HCT116 (cell line): ENCODE measurements at regions not wholly inside any gene's neighbourhood (a gene's known extent, or its start where the extent isn't known, plus 50 kb on each side); places are given as distances from the start of the nearest gene placed in this dataset.

Experiments used
- ATAC-seq: fragments of 200-7000 bp; cut with Tn5 transposase; 2 replicates; pipeline ENCODE4 v1.9.1; 2020; ENCODE audit warnings: mild to moderate bottlenecking, moderate library complexity
- BruUV-seq: library from RNA; stranded (reverse); fragments of 400-500 nt; replicated peaks from 2 replicates; lab custom pipeline; 2021; lab: Mats Ljungman, UMichigan
- CTCF ChIA-PET: fragments of 300-600 bp; sonication (Branson Sonifier 250); formaldehyde crosslinking; loops from one replicate; lab custom pipeline; 2021; ENCODE audit warnings: antibody characterized with exemption; lab: Charles Lee
- POLR2A ChIA-PET: fragments of 300-600, 350-600 bp; sonication (Branson Sonifier 250); formaldehyde crosslinking; loops from one replicate; lab custom pipeline; 2021; ENCODE audit warnings: antibody characterized with exemption; lab: Charles Lee
- RAD21 ChIA-PET, 2 experiments: fragments of 300-600 bp; sonication (Branson Sonifier 250); formaldehyde crosslinking; loops; one replicate each; lab custom pipeline; 2023; ENCODE audit warnings: low total read pairs in 2 of 2; ENCODE audit not compliant: uncharacterized antibody in 2 of 2, unreplicated experiment in 2 of 2, low non-redundant PET in 1 of 2; lab: Charles Lee
- DNase-seq: peaks from one replicate; pipeline ENCODE4 v3.0.0-alpha.2; 2010; ENCODE audit warnings: low read depth, low spot score
- H2AFZ ChIP-seq: fragments of 200-600 bp; shearing (Covaris generic), sonication (generic); 2 replicates; pipeline ENCODE4 v1.6.1; 2017; ENCODE audit warnings: low read depth, mixed run types, mixed read lengths, antibody characterized with exemption, low read length; ENCODE audit not compliant: poor library complexity, severe bottlenecking
- H3K27ac ChIP-seq: 2 replicates; pipeline ENCODE4 v1.5.1; 2012; ENCODE audit warnings: low read depth, low read length
- H3K27me3 ChIP-seq: fragments of 200-600 bp; sonication (generic); 2 replicates; pipeline ENCODE4 v1.6.1; 2016; ENCODE audit warnings: mixed run types, low read length, mixed read lengths; ENCODE audit not compliant: insufficient read depth
- H3K36me3 ChIP-seq, 2 experiments: fragments of 200-500 bp in 1 of 2; fragments of 200-600 bp in 1 of 2; sonication (Bioruptor generic) in 1 of 2; sonication (generic) in 1 of 2; 2 replicates each; pipeline versions ENCODE4 v1.5.1 to v1.6.1; 2014 to 2016; ENCODE audit warnings: low read length in 2 of 2, inconsistent platforms in 1 of 2, mixed read lengths in 1 of 2, mixed run types in 1 of 2; ENCODE audit not compliant: insufficient read depth in 2 of 2, control insufficient read depth in 1 of 2
- H3K4me1 ChIP-seq, 2 experiments: fragments of 200-600 bp in 1 of 2; sonication (generic) in 1 of 2; 2 replicates each; pipeline versions ENCODE4 v1.5.1 to v1.6.1; 2012 to 2017; ENCODE audit warnings: low read length in 2 of 2, inconsistent platforms in 1 of 2, mild to moderate bottlenecking in 1 of 2, mixed read lengths in 1 of 2, mixed run types in 1 of 2, moderate library complexity in 1 of 2; ENCODE audit not compliant: insufficient read depth in 2 of 2, control insufficient read depth in 1 of 2
- H3K4me2 ChIP-seq: fragments of 200-600 bp; sonication (generic); 2 replicates; pipeline ENCODE4 v1.6.1; 2017; ENCODE audit warnings: mixed run types, low read length, mixed read lengths
- H3K4me3 ChIP-seq, 2 experiments: fragments of 200-600 bp in 1 of 2; sonication (generic) in 1 of 2; replicated peaks in 1 of 2; 2 replicates each; pipeline ENCODE4 v1.5.1; 2011 to 2016; ENCODE audit warnings: low read length in 2 of 2, control low read depth in 1 of 2, low read depth in 1 of 2, mild to moderate bottlenecking in 1 of 2, mixed read lengths in 1 of 2, mixed run types in 1 of 2
- H3K79me2 ChIP-seq: fragments of 200-600 bp; sonication (generic); 2 replicates; pipeline ENCODE4 v1.6.1; 2017; ENCODE audit warnings: mild to moderate bottlenecking, mixed run types, low read length, moderate library complexity, mixed read lengths; ENCODE audit not compliant: insufficient read depth
- H3K9ac ChIP-seq: fragments of 200-600 bp; sonication (generic); 2 replicates; pipeline ENCODE4 v1.6.1; 2016; ENCODE audit warnings: low read length, mixed read lengths
- H3K9me2 ChIP-seq: fragments of 200-600 bp; sonication (generic), shearing (Covaris generic); 2 replicates; pipeline ENCODE4 v1.6.1; 2017; ENCODE audit warnings: mixed run types, mild to moderate bottlenecking, moderate library complexity; ENCODE audit not compliant: insufficient read depth
- H3K9me3 ChIP-seq, 2 experiments: fragments of 200-500 bp in 1 of 2; fragments of 200-600 bp in 1 of 2; sonication (Bioruptor generic) in 1 of 2; sonication (generic) in 1 of 2; 2 replicates each; pipeline ENCODE4 v1.6.1; 2014 to 2017; ENCODE audit warnings: low read length in 2 of 2, mixed read lengths in 2 of 2, inconsistent platforms in 1 of 2, low read depth in 1 of 2, mild to moderate bottlenecking in 1 of 2, mixed run types in 1 of 2, moderate library complexity in 1 of 2; ENCODE audit not compliant: control insufficient read depth in 1 of 2, insufficient read depth in 1 of 2
- H4K20me1 ChIP-seq: fragments of 200-600 bp; sonication (generic), shearing (Covaris generic); 2 replicates; pipeline ENCODE4 v1.6.1; 2017; ENCODE audit warnings: mixed run types, mild to moderate bottlenecking, moderate library complexity; ENCODE audit not compliant: insufficient read depth
- CTCF ChIP-seq, 3 experiments: fragments of 200-600 bp in 1 of 3; sonication (generic) in 1 of 3; IDR thresholded peaks in 2 of 3; conservative IDR thresholded peaks in 1 of 3; 2 replicates each; pipeline ENCODE4 v1.5.1; 2012 to 2017; ENCODE audit warnings: low read depth in 2 of 3, low read length in 2 of 3, antibody characterized with exemption in 1 of 3, borderline replicate concordance in 1 of 3, control low read depth in 1 of 3, mild to moderate bottlenecking in 1 of 3, mixed read lengths in 1 of 3, mixed run types in 1 of 3, moderate library complexity in 1 of 3; ENCODE audit not compliant: insufficient read depth in 1 of 3
- EZH2phosphoT487 ChIP-seq: fragments of 200-600 bp; IDR thresholded peaks from 2 replicates; pipeline ENCODE4 v1.6.1; 2018; ENCODE audit warnings: antibody characterized with exemption, borderline replicate concordance
- RAD21 ChIP-seq: IDR thresholded peaks from 2 replicates; pipeline ENCODE4 v1.6.1; 2012; ENCODE audit warnings: low read depth, mild to moderate bottlenecking
- SIN3A ChIP-seq: IDR thresholded peaks from 2 replicates; pipeline ENCODE4 v1.6.1; 2012; ENCODE audit warnings: low read depth
- TCF7L2 ChIP-seq: IDR thresholded peaks from 2 replicates; pipeline ENCODE4 v1.7.0; 2011; ENCODE audit warnings: borderline replicate concordance, inconsistent platforms; ENCODE audit not compliant: insufficient read depth, insufficient read length; ENCODE audit errors: extremely low read depth
- intact Hi-C: fragments of 100-400 bp; cut with micrococcal nuclease; formaldehyde crosslinking; loops from 2 replicates; pipeline ENCODE4 v1.10.0; 2022
- TF ChIP-seq, protein P1 (sequence below): IDR thresholded peaks from 2 replicates; pipeline ENCODE4 v1.6.1; 2011; ENCODE audit warnings: mild to moderate bottlenecking, low read length, moderate library complexity; ENCODE audit not compliant: insufficient replicate concordance; ENCODE audit errors: extremely low read depth

DNA sequence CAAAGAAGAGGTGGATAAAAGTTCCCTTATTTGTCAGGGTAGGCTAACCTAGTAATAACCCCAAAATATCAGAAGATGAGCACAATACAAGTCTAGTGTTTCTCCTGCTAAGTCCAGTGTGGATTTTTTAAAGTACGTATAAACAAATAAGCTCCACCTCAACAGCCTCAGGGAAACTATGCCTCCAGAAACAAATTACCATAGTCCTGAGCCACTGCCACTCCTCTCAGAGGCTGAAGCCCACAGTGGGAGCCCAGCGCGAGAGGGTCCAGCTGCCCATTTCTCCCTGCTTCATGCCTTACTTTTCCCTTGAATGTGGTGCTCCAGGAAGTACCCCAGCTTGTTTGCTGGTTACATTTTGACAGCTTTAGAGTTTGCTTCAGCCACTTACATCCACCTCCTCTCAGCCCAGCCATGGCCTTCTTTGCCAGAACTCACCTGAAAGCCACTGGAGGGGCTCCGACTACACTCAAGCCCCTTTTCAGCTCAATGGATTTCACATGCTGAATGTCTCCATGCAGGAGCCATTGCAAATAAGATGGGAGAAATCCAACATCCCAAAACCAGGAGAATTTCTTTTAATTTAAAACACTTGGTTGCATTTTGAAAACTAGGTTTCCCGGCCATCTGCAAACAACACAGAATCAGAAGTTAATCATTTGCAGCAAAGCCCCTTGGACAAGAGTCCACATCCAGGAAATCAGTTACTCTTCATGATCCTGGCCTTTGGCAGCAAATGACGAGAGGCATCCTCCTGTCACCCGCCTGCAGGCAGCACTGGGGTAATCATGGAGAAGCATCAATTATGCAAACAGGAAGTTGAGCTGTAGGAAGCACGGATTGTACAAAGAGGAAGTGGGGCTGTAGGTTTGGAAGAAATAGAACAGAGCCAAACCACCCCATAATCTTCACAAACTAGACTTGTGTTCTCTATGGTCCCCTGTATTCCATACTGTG, 138.1 kb downstream of the HERPUD2 start:
- no peak for ATAC-seq
- no peaks in the 10 kb centered on the region for H3K9me3 ChIP-seq
- no peak overlapping the region for H2AFZ ChIP-seq
- H3K4me3 ChIP-seq = no peak overlapping the region
- no peak overlapping the region for H3K9ac ChIP-seq
- H4K20me1 ChIP-seq = no peaks in the 10 kb centered on the region
- no peak overlapping the region for H3K4me2 ChIP-seq
- intact Hi-C loops = no loop called here
- no peaks in the 10 kb centered on the region for H3K36me3 ChIP-seq
- H3K27ac ChIP-seq = no peak overlapping the region
- CTCF ChIA-PET = no interaction called here
- POLR2A ChIA-PET = no interaction called here
- DNase-seq = no peak
- TF ChIP-seq, protein P1, sequence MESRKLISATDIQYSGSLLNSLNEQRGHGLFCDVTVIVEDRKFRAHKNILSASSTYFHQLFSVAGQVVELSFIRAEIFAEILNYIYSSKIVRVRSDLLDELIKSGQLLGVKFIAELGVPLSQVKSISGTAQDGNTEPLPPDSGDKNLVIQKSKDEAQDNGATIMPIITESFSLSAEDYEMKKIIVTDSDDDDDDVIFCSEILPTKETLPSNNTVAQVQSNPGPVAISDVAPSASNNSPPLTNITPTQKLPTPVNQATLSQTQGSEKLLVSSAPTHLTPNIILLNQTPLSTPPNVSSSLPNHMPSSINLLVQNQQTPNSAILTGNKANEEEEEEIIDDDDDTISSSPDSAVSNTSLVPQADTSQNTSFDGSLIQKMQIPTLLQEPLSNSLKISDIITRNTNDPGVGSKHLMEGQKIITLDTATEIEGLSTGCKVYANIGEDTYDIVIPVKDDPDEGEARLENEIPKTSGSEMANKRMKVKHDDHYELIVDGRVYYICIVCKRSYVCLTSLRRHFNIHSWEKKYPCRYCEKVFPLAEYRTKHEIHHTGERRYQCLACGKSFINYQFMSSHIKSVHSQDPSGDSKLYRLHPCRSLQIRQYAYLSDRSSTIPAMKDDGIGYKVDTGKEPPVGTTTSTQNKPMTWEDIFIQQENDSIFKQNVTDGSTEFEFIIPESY = no peak
- TF ChIP-seq EZH2phosphoT487 (no peak), SIN3A (no peak), TCF7L2 (no peak), RAD21 (no peak), CTCF (IDR thresholded peaks at IDR 0.05 in 2 of 3, conservative IDR thresholded peaks at IDR 0.05 in 1 of 3; ENCODE audit: borderline replicate concordance in 1 of 3, insufficient read depth in 1 of 3, low read depth in 2 of 3, low read length in 2 of 3) (no peak)
- no peaks in the 10 kb centered on the region for H3K4me1 ChIP-seq
- H3K27me3 ChIP-seq = no peaks in the 10 kb centered on the region
- H3K9me2 ChIP-seq = no peaks in the 10 kb centered on the region
- no TSS peak for BruUV-seq
- RAD21 ChIA-PET = no interaction called here
- H3K79me2 ChIP-seq = no peaks in the 10 kb centered on the region
